ENCODE measurements at regions not wholly inside any gene's neighbourhood (a gene's known extent, or its start where the extent isn't known, plus 50 kb on each side); places are given as distances from the start of the nearest gene placed in this dataset.

- TF ChIP-seq CTCF (optimal IDR thresholded peaks at IDR 0.05 in 1 of 3, IDR thresholded peaks at IDR 0.05 in 1 of 3, conservative IDR thresholded peaks at IDR 0.05 in 1 of 3; ENCODE audit: extremely low read depth in 1 of 3, insufficient read depth in 2 of 3, low read length in 3 of 3) (no peak), EZH2 (IDR thresholded peaks at IDR 0.05; ENCODE audit: low read length) (no peak)
Measured at GRCh38 chr1:168832661-168833060, 103.7 kb upstream of the DPT start.

Data from keratinocyte (primary cell).